ENCODE measurements at regions not wholly inside any gene's neighbourhood (a gene's known extent, or its start where the extent isn't known, plus 50 kb on each side); places are given as distances from the start of the nearest gene placed in this dataset.

GRCh38 chr1:193914871-193915270, 728.5 kb upstream of the B3GALT2 start:
- Histone ChIP-seq H3K4me2 (ENCODE audit: low read length) (no peak overlapping the region), H3K4me3 (ENCODE audit: low read depth, low read length, poor library complexity, severe bottlenecking) (no peak overlapping the region), H3K79me2 (ENCODE audit: insufficient read depth, low read depth, low read length) (no peaks in the 10 kb centered on the region), H3K4me1 (ENCODE audit: insufficient read depth, low read length, poor library complexity, severe bottlenecking) (no peaks in the 10 kb centered on the region), H4K20me1 (ENCODE audit: insufficient read depth, low read length) (no peaks in the 10 kb centered on the region), H3K36me3 (ENCODE audit: insufficient read depth, low read length) (no peaks in the 10 kb centered on the region), H3K9me2 (ENCODE audit: insufficient read depth, low read length) (no peaks in the 10 kb centered on the region; the same call in 1 of the 2 replicates), H3K27ac (ENCODE audit: low read depth, low read length, poor library complexity, severe bottlenecking) (no peak overlapping the region), H2AFZ (ENCODE audit: low read length) (no peak overlapping the region), H3K9me3 (ENCODE audit: low read length) (no peaks in the 10 kb centered on the region)
- POLR2A ChIA-PET = interaction anchor here (0.7 kb wide), 1 partner anchor 354 kb away, joined by 3 read pairs; no protein-coding TSS in a partner anchor
- TF ChIP-seq EZH2phosphoT487 (IDR thresholded peaks at IDR 0.05; ENCODE audit: borderline replicate concordance, low read depth, low read length) = no peak
- TF ChIP-seq, protein P1, sequence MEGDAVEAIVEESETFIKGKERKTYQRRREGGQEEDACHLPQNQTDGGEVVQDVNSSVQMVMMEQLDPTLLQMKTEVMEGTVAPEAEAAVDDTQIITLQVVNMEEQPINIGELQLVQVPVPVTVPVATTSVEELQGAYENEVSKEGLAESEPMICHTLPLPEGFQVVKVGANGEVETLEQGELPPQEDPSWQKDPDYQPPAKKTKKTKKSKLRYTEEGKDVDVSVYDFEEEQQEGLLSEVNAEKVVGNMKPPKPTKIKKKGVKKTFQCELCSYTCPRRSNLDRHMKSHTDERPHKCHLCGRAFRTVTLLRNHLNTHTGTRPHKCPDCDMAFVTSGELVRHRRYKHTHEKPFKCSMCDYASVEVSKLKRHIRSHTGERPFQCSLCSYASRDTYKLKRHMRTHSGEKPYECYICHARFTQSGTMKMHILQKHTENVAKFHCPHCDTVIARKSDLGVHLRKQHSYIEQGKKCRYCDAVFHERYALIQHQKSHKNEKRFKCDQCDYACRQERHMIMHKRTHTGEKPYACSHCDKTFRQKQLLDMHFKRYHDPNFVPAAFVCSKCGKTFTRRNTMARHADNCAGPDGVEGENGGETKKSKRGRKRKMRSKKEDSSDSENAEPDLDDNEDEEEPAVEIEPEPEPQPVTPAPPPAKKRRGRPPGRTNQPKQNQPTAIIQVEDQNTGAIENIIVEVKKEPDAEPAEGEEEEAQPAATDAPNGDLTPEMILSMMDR (conservative IDR thresholded peaks at IDR 0.05; ENCODE audit: low read length) = no peak
- CTCF ChIA-PET (ENCODE audit: unreplicated experiment) = no interaction called here
- no TSS peak for BruUV-seq (replicated peaks)
- intact Hi-C loops (cut with micrococcal nuclease; ENCODE audit: unreplicated experiment) = no loop called here
- DNase-seq (ENCODE audit: low spot score) = no peak

GRCh38 chr1:193909406-193910082, 723.1 kb upstream of the B3GALT2 start:
- Histone ChIP-seq H4K20me1 (ENCODE audit: insufficient read depth, low read length) (no peaks in the 10 kb centered on the region), H3K4me2 (ENCODE audit: low read length) (no peak overlapping the region), H2AFZ (ENCODE audit: low read length) (no peak overlapping the region), H3K4me3 (ENCODE audit: low read depth, low read length, poor library complexity, severe bottlenecking) (no peak overlapping the region), H3K4me1 (ENCODE audit: insufficient read depth, low read length, poor library complexity, severe bottlenecking) (no peaks in the 10 kb centered on the region), H3K79me2 (ENCODE audit: insufficient read depth, low read depth, low read length) (no peaks in the 10 kb centered on the region), H3K36me3 (ENCODE audit: insufficient read depth, low read length) (no peaks in the 10 kb centered on the region), H3K27ac (ENCODE audit: low read depth, low read length, poor library complexity, severe bottlenecking) (no peak overlapping the region), H3K9me2 (ENCODE audit: insufficient read depth, low read length) (no peaks in the 10 kb centered on the region), H3K9me3 (ENCODE audit: low read length) (no peaks in the 10 kb centered on the region)
- no TSS peak for BruUV-seq (replicated peaks)
- ChIA-PET CTCF (ENCODE audit: unreplicated experiment) (no interaction called here), POLR2A (interaction anchor here (0.6 to 0.9 kb wide), 2 partner anchors 15 to 26 kb away, joined by 3 to 5 read pairs; no protein-coding TSS in a partner anchor)
- DNase-seq (ENCODE audit: low spot score) = no peak
- TF ChIP-seq EZH2phosphoT487 (IDR thresholded peaks at IDR 0.05; ENCODE audit: borderline replicate concordance, low read depth, low read length) = no peak
- TF ChIP-seq, protein P1 (conservative IDR thresholded peaks at IDR 0.05; ENCODE audit: low read length) = no peak
- intact Hi-C loops (cut with micrococcal nuclease; ENCODE audit: unreplicated experiment) = no loop called here
